ENCODE measurements at regions not wholly inside any gene's neighbourhood (a gene's known extent, or its start where the extent isn't known, plus 50 kb on each side); places are given as distances from the start of the nearest gene placed in this dataset.

DNA sequence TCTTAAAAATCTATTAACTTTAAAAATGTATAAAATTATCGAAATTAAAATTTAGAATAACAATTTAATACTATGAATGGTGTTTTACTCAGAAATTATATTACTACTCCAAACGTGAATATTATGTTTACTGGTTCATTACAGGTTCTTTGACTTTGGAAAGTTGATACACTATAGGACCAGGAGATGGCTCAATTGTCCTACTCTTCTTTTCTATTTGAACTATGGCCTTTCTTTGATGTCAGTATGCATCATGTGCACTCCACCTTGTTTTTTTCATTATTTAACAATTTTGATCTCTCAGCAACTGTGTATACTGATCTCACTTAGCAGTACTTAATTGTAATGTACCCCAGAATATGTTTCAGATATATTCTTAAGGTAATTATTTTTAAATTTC is 391.5 kb upstream of the MANEA start:
- TF ChIP-seq, protein P1, sequence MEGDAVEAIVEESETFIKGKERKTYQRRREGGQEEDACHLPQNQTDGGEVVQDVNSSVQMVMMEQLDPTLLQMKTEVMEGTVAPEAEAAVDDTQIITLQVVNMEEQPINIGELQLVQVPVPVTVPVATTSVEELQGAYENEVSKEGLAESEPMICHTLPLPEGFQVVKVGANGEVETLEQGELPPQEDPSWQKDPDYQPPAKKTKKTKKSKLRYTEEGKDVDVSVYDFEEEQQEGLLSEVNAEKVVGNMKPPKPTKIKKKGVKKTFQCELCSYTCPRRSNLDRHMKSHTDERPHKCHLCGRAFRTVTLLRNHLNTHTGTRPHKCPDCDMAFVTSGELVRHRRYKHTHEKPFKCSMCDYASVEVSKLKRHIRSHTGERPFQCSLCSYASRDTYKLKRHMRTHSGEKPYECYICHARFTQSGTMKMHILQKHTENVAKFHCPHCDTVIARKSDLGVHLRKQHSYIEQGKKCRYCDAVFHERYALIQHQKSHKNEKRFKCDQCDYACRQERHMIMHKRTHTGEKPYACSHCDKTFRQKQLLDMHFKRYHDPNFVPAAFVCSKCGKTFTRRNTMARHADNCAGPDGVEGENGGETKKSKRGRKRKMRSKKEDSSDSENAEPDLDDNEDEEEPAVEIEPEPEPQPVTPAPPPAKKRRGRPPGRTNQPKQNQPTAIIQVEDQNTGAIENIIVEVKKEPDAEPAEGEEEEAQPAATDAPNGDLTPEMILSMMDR (IDR thresholded peaks at IDR 0.05), result no peak
- no peak for TF ChIP-seq POLR2A (IDR thresholded peaks at IDR 0.05)

Measured in thyroid gland (tissue), 4 donors.